ENCODE measurements at regions not wholly inside any gene's neighbourhood (a gene's known extent, or its start where the extent isn't known, plus 50 kb on each side); places are given as distances from the start of the nearest gene placed in this dataset.

DNA sequence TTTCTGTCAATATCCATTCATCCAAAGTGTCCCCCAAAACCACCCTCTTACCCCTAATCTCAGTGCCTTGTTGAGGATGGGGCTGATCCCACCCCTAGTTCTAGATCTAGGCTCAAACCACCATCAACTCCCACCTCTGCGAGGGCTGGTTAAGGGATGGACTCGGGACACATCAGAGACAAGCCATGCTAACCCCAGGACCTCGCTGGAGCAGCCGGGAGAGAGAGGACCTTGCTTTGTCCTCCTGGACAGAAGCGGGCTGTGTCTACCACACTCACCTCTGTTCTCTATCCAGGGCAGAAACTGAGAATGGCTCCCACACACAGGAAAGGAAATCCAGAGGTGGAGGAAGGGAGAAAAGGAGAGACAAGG is 90.8 kb upstream of the UQCRFS1 start:
- TF ChIP-seq FOXM1 (IDR thresholded peaks at IDR 0.05; ENCODE audit: borderline replicate concordance, low read depth) (no peak), CREB1 (IDR thresholded peaks at IDR 0.05; ENCODE audit: low read depth) (no peak), ZBTB7A (IDR thresholded peaks at IDR 0.05; ENCODE audit: low read depth) (no peak), CEBPB (IDR thresholded peaks at IDR 0.05) (no peak), TAF1 (IDR thresholded peaks at IDR 0.05; ENCODE audit: low read depth) (no peak), YY1 (IDR thresholded peaks at IDR 0.05; ENCODE audit: low read depth) (no peak), MAX (IDR thresholded peaks at IDR 0.05) (no peak), NFIC (IDR thresholded peaks at IDR 0.05) (no peak), RAD21 (IDR thresholded peaks at IDR 0.05; ENCODE audit: low read depth) (no peak), USF1 (IDR thresholded peaks at IDR 0.05) (no peak)
- TF ChIP-seq, protein P1, sequence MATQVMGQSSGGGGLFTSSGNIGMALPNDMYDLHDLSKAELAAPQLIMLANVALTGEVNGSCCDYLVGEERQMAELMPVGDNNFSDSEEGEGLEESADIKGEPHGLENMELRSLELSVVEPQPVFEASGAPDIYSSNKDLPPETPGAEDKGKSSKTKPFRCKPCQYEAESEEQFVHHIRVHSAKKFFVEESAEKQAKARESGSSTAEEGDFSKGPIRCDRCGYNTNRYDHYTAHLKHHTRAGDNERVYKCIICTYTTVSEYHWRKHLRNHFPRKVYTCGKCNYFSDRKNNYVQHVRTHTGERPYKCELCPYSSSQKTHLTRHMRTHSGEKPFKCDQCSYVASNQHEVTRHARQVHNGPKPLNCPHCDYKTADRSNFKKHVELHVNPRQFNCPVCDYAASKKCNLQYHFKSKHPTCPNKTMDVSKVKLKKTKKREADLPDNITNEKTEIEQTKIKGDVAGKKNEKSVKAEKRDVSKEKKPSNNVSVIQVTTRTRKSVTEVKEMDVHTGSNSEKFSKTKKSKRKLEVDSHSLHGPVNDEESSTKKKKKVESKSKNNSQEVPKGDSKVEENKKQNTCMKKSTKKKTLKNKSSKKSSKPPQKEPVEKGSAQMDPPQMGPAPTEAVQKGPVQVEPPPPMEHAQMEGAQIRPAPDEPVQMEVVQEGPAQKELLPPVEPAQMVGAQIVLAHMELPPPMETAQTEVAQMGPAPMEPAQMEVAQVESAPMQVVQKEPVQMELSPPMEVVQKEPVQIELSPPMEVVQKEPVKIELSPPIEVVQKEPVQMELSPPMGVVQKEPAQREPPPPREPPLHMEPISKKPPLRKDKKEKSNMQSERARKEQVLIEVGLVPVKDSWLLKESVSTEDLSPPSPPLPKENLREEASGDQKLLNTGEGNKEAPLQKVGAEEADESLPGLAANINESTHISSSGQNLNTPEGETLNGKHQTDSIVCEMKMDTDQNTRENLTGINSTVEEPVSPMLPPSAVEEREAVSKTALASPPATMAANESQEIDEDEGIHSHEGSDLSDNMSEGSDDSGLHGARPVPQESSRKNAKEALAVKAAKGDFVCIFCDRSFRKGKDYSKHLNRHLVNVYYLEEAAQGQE (IDR thresholded peaks at IDR 0.05; ENCODE audit: low read depth), result no peak

GRCh38 chr19:29305268-29305667 is 92.3 kb upstream of the UQCRFS1 start:
- TF ChIP-seq EGR1 (IDR thresholded peaks at IDR 0.05), result no peak
- TF ChIP-seq TCF12 (IDR thresholded peaks at IDR 0.05; ENCODE audit: low read depth), result no peak
- no peak for TF ChIP-seq RAD21 (IDR thresholded peaks at IDR 0.05; ENCODE audit: low read depth)
- TF ChIP-seq ZBTB7A (IDR thresholded peaks at IDR 0.05; ENCODE audit: low read depth), result no peak
- TF ChIP-seq TAF1 (IDR thresholded peaks at IDR 0.05; ENCODE audit: low read depth), result no peak
- TF ChIP-seq CEBPB (IDR thresholded peaks at IDR 0.05), result no peak
- no peak for TF ChIP-seq FOXM1 (IDR thresholded peaks at IDR 0.05; ENCODE audit: borderline replicate concordance, low read depth)
- no peak for TF ChIP-seq MAX (IDR thresholded peaks at IDR 0.05)
- TF ChIP-seq USF1 (IDR thresholded peaks at IDR 0.05), result no peak
- no peak for TF ChIP-seq NFIC (IDR thresholded peaks at IDR 0.05)
- no peak for TF ChIP-seq CREB1 (IDR thresholded peaks at IDR 0.05; ENCODE audit: low read depth)

- TF ChIP-seq CREB1 (IDR thresholded peaks at IDR 0.05; ENCODE audit: low read depth) (no peak), CEBPB (IDR thresholded peaks at IDR 0.05) (no peak), YY1 (IDR thresholded peaks at IDR 0.05; ENCODE audit: low read depth) (no peak), RAD21 (IDR thresholded peaks at IDR 0.05; ENCODE audit: low read depth) (no peak), TEAD4 (IDR thresholded peaks at IDR 0.05) (no peak), TCF12 (IDR thresholded peaks at IDR 0.05; ENCODE audit: low read depth) (no peak), EP300 (IDR thresholded peaks at IDR 0.05; ENCODE audit: borderline replicate concordance) (no peak), TAF1 (IDR thresholded peaks at IDR 0.05; ENCODE audit: low read depth) (no peak), MAX (IDR thresholded peaks at IDR 0.05) (no peak), NFIC (IDR thresholded peaks at IDR 0.05) (no peak), USF1 (IDR thresholded peaks at IDR 0.05) (no peak)
- TF ChIP-seq, protein P1 (IDR thresholded peaks at IDR 0.05; ENCODE audit: low read depth), result no peak
Measured at GRCh38 chr19:29308977-29309590, 96.1 kb upstream of the UQCRFS1 start.

DNA sequence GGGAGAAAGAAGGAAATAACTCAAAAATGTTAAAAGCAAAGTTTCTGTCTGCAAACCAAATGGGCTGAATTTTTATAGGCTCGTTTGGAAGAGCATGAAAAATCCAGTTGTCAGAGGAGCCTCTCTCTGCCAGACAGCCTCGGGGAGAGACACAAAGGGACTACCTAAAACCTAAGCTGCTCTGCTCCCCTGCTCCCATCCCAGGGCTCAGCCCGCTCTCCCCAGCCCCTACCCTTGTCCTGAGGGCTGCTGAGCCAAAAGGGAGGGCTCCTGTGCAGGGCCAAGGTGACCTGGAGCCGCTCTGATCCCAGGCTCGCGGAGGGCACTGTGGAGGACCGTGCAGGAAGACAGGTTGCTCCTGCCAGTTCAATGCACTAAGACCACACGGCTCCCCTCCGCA is 96.7 kb upstream of the UQCRFS1 start:
- TF ChIP-seq FOXM1 (IDR thresholded peaks at IDR 0.05; ENCODE audit: borderline replicate concordance, low read depth), result no peak

DNA sequence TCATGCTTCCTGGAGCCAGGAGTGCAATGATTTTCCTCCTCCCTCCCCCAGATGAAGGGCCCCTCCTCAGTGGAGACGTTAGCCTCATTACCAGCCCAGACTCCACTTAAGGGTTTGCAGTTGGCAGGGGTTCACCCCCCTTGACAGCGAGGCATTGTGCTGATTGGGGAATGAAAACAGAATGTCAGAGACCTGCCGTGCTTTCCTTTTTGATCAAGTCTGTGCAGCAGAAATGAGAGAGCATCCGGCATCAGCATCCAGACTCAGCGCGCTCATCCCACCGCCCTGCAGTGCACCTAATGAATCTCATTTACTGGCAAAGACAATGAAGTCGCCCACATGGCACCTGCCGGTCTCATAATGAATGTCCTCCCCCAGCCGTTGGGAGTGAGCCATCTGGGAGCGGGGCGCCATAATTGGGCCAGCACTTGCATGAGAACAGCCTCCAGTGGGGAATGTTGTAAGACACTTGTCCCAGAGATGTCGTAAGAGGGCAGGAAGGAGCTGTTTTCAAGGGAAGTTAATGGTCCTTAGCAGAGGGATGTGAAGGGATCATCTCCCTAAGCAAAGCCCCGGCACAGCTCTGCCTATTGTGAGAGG is 98.3 kb upstream of the UQCRFS1 start:
- no peak for TF ChIP-seq TEAD4 (IDR thresholded peaks at IDR 0.05)
- no peak for TF ChIP-seq RAD21 (IDR thresholded peaks at IDR 0.05; ENCODE audit: low read depth)
- no peak for TF ChIP-seq FOXM1 (IDR thresholded peaks at IDR 0.05; ENCODE audit: borderline replicate concordance, low read depth)
- no peak for TF ChIP-seq CREB1 (IDR thresholded peaks at IDR 0.05; ENCODE audit: low read depth)
- no peak for TF ChIP-seq EP300 (IDR thresholded peaks at IDR 0.05; ENCODE audit: borderline replicate concordance)
- TF ChIP-seq YY1 (IDR thresholded peaks at IDR 0.05; ENCODE audit: low read depth), result no peak
- no peak for TF ChIP-seq TCF12 (IDR thresholded peaks at IDR 0.05; ENCODE audit: low read depth)
- TF ChIP-seq CEBPB (IDR thresholded peaks at IDR 0.05), result no peak
